ENCODE measurements at regions not wholly inside any gene's neighbourhood (a gene's known extent, or its start where the extent isn't known, plus 50 kb on each side); places are given as distances from the start of the nearest gene placed in this dataset.

- TF ChIP-seq ZNF678 (CRISPR knock-in tag; IDR thresholded peaks at IDR 0.05) (no peak), POLR2A (IDR thresholded peaks at IDR 0.05; ENCODE audit: insufficient read depth in 1 of 2, low read depth in 2 of 2, low read length in 2 of 2) (no peak), UBTF (CRISPR knock-in tag; IDR thresholded peaks at IDR 0.05) (no peak)
These were observed 618.7 kb downstream of the EDEM1 start for GRCh38 chr3:5806192-5806591.
